Type B pancreatic cell (in vitro differentiated cells): ENCODE measurements at regions not wholly inside any gene's neighbourhood (a gene's known extent, or its start where the extent isn't known, plus 50 kb on each side); places are given as distances from the start of the nearest gene placed in this dataset.

Source experiments
- DNase-seq: peaks from one replicate; pipeline ENCODE4 v3.0.0; 2021; ENCODE audit warnings: mixed read lengths; ENCODE audit not compliant: unreplicated experiment; ENCODE audit errors: extremely low spot score
- H3K27ac Mint-ChIP-seq: 2 replicates; pipeline ENCODE4 v1.8.0; 2021; ENCODE audit warnings: mild to moderate bottlenecking, mixed read lengths
- H3K27me3 Mint-ChIP-seq: 2 replicates; pipeline ENCODE4 v1.8.0; 2021; ENCODE audit warnings: mixed read lengths
- H3K36me3 Mint-ChIP-seq: 2 replicates; pipeline ENCODE4 v1.8.0; 2021; ENCODE audit warnings: mixed read lengths
- H3K4me1 Mint-ChIP-seq: one replicate; pipeline ENCODE4 v1.8.0; 2021; ENCODE audit warnings: mixed read lengths; ENCODE audit not compliant: unreplicated experiment
- H3K4me3 Mint-ChIP-seq: 2 replicates; pipeline ENCODE4 v1.8.0; 2021; ENCODE audit warnings: mild to moderate bottlenecking, mixed read lengths
- H3K9me3 Mint-ChIP-seq: 2 replicates; pipeline ENCODE4 v1.8.0; 2021; ENCODE audit warnings: mixed read lengths
- CTCF ChIP-seq: fragments of 200-600 bp; sonication (generic); conservative IDR thresholded peaks from 2 replicates; pipeline ENCODE4 v1.5.0; 2021; ENCODE audit warnings: antibody characterized with exemption, mild to moderate bottlenecking

- no peaks in the 10 kb centered on the region for H3K36me3 Mint-ChIP-seq
- DNase-seq, result no peak
- no peaks in the 10 kb centered on the region for H3K9me3 Mint-ChIP-seq
- H3K4me3 Mint-ChIP-seq, result no peak overlapping the region
- peaks cover 10% of the 10 kb centered on the region for H3K27me3 Mint-ChIP-seq
- peaks cover 4% of the 10 kb centered on the region for H3K4me1 Mint-ChIP-seq
- no peak overlapping the region for H3K27ac Mint-ChIP-seq
- TF ChIP-seq CTCF, result no peak
Measured at GRCh38 chr4:134585972-134586371, 384.4 kb upstream of the PABPC4L start.

GRCh38 chr4:134567461-134567860 is 365.9 kb upstream of the PABPC4L start:
- no peak overlapping the region for H3K27ac Mint-ChIP-seq
- H3K27me3 Mint-ChIP-seq, result no peaks in the 10 kb centered on the region
- no peak for TF ChIP-seq CTCF
- H3K36me3 Mint-ChIP-seq, result no peaks in the 10 kb centered on the region
- DNase-seq, result no peak
- no peaks in the 10 kb centered on the region for H3K4me1 Mint-ChIP-seq
- H3K4me3 Mint-ChIP-seq, result no peak overlapping the region
- no peaks in the 10 kb centered on the region for H3K9me3 Mint-ChIP-seq

- Mint-ChIP-seq H3K36me3 (no peaks in the 10 kb centered on the region), H3K4me3 (no peak overlapping the region), H3K9me3 (no peaks in the 10 kb centered on the region), H3K27ac (no peak overlapping the region), H3K27me3 (no peaks in the 10 kb centered on the region), H3K4me1 (no peaks in the 10 kb centered on the region)
- TF ChIP-seq CTCF, result no peak
- DNase-seq, result no peak
Measured at GRCh38 chr4:134560728-134561127, 359.1 kb upstream of the PABPC4L start.

GRCh38 chr4:134552063-134552462 is 350.5 kb upstream of the PABPC4L start:
- TF ChIP-seq CTCF, result no peak
- Mint-ChIP-seq H3K36me3 (no peaks in the 10 kb centered on the region), H3K27ac (no peak overlapping the region), H3K4me1 (no peaks in the 10 kb centered on the region), H3K9me3 (peaks cover 4% of the 10 kb centered on the region), H3K4me3 (no peak overlapping the region), H3K27me3 (no peaks in the 10 kb centered on the region)
- DNase-seq, result no peak

GRCh38 chr4:134551348-134551747 is 349.8 kb upstream of the PABPC4L start:
- no peaks in the 10 kb centered on the region for H3K27me3 Mint-ChIP-seq

More at GRCh38 chr4:134551348-134551747, 349.8 kb upstream of the PABPC4L start:
- no peak for TF ChIP-seq CTCF
- no peak for DNase-seq
- peaks cover 5% of the 10 kb centered on the region for H3K9me3 Mint-ChIP-seq
- H3K4me1 Mint-ChIP-seq, result no peaks in the 10 kb centered on the region
- H3K4me3 Mint-ChIP-seq, result no peak overlapping the region
- H3K36me3 Mint-ChIP-seq, result no peaks in the 10 kb centered on the region
- no peak overlapping the region for H3K27ac Mint-ChIP-seq
